Right lobe of liver (tissue), 4 donors: ENCODE measurements at regions not wholly inside any gene's neighbourhood (a gene's known extent, or its start where the extent isn't known, plus 50 kb on each side); places are given as distances from the start of the nearest gene placed in this dataset.

ENCODE experiments used
- CTCF ChIP-seq, 4 donors: fragments of 200-600 bp in 3 of 4; fragments of 450-650 bp in 1 of 4; IDR thresholded peaks; one replicate each; pipeline versions ENCODE4 v1.5.1 to v1.8.0; 2016 to 2022; ENCODE audit warnings: antibody characterized with exemption in 4 of 4, mild to moderate bottlenecking in 2 of 4
- POLR2A ChIP-seq: fragments of 450-650 bp; IDR thresholded peaks from one replicate; pipeline ENCODE4 v1.6.1; 2017; ENCODE audit warnings: antibody characterized with exemption, mild to moderate bottlenecking
- donor health status: DM: no; HTN: no; CAD: no.
- donor health status: DM: no; HTN: no; CAD: no.
- donor health status: DM: no; HTN: yes; CAD: no.

- TF ChIP-seq CTCF (IDR thresholded peaks at IDR 0.05) (no peak), POLR2A (no peak)
Observed at GRCh38 chr3:67082533-67083024, 84.5 kb downstream of the KBTBD8 start.
